Suprapubic skin (tissue), 4 donors: ENCODE measurements at regions not wholly inside any gene's neighbourhood (a gene's known extent, or its start where the extent isn't known, plus 50 kb on each side); places are given as distances from the start of the nearest gene placed in this dataset.

Experiments used
- DNase-seq, 2 donors: peaks; one replicate each; pipeline ENCODE4 v3.0.0-alpha.2; 2019; ENCODE audit warnings: low spot score in 2 of 2
- H3K27ac ChIP-seq: fragments of 200-600 bp; sonication (generic); one replicate; pipeline ENCODE4 v1.5.1; 2019
- H3K27me3 ChIP-seq: fragments of 200-600 bp; sonication (generic); one replicate; pipeline ENCODE4 v1.5.1; 2019
- H3K36me3 ChIP-seq: fragments of 200-600 bp; sonication (generic); one replicate; pipeline ENCODE4 v1.5.1; 2019
- H3K4me1 ChIP-seq: fragments of 200-600 bp; sonication (generic); one replicate; pipeline ENCODE4 v1.5.1; 2019
- H3K4me3 ChIP-seq: fragments of 200-600 bp; sonication (generic); one replicate; pipeline ENCODE4 v1.5.1; 2019; ENCODE audit warnings: mild to moderate bottlenecking
- H3K9me3 ChIP-seq: fragments of 200-600 bp; sonication (generic); one replicate; pipeline ENCODE4 v1.5.1; 2019
- CTCF ChIP-seq, 2 donors: fragments of 200-600 bp in 1 of 2; fragments of 450-650 bp in 1 of 2; sonication (generic) in 1 of 2; IDR thresholded peaks; one replicate each; pipeline ENCODE4 v1.5.1; 2016 to 2019; ENCODE audit warnings: antibody characterized with exemption in 2 of 2, mild to moderate bottlenecking in 1 of 2, moderate library complexity in 1 of 2
- EP300 ChIP-seq: sonication (generic); formaldehyde crosslinking; IDR thresholded peaks from one replicate; pipeline ENCODE4 v1.6.1; 2017; ENCODE audit warnings: antibody characterized with exemption
- POLR2A ChIP-seq, 2 donors: fragments of 450-650 bp; IDR thresholded peaks; one replicate each; pipeline ENCODE4 v1.6.1; 2017; ENCODE audit warnings: antibody characterized with exemption in 2 of 2, mild to moderate bottlenecking in 2 of 2, moderate library complexity in 2 of 2
- POLR2AphosphoS5 ChIP-seq, 3 donors: sonication (generic); formaldehyde crosslinking; IDR thresholded peaks; one replicate each; pipeline ENCODE4 v1.6.1; 2017; ENCODE audit warnings: antibody characterized with exemption in 3 of 3
- WGBS: methylation state at CpG from one replicate; pipeline ENCODE4 v1.1.5; 2018; 5-methylcytosine and 5-hydroxymethylcytosine counted together

DNA sequence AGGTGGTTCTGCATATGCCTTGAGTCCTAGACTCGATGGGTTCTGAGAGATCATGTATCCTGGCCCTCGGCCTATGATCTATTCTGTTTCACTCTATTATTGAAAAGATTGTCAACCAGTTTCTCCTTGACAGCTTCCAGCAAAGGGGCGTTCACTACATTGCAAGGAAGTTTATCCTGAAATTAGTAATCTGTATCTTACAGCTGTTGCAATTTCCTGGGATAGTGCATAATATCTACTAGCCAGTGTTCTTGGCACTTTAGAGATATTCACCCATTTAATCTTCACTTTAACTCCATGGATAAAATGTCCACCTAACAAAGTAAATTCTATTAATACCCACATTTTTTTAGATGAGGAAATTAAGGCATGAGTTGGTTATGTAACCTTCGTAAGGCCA is 203.6 kb downstream of the TGFB2 start:
- no peaks in the 10 kb centered on the region for H3K4me1 ChIP-seq
- no peaks in the 10 kb centered on the region for H3K27me3 ChIP-seq
- TF ChIP-seq CTCF (IDR thresholded peaks at IDR 0.05) (no peak), EP300 (no peak), POLR2AphosphoS5 (IDR thresholded peaks at IDR 0.05) (no peak), POLR2A (IDR thresholded peaks at IDR 0.05) (no peak)
- DNase-seq, result no peak
- H3K36me3 ChIP-seq, result no peaks in the 10 kb centered on the region
- no peak overlapping the region for H3K27ac ChIP-seq
- WGBS, result 93% methylated on average over 4 of the region's 4 CpGs
- H3K4me3 ChIP-seq, result no peak overlapping the region
- no peaks in the 10 kb centered on the region for H3K9me3 ChIP-seq

DNA sequence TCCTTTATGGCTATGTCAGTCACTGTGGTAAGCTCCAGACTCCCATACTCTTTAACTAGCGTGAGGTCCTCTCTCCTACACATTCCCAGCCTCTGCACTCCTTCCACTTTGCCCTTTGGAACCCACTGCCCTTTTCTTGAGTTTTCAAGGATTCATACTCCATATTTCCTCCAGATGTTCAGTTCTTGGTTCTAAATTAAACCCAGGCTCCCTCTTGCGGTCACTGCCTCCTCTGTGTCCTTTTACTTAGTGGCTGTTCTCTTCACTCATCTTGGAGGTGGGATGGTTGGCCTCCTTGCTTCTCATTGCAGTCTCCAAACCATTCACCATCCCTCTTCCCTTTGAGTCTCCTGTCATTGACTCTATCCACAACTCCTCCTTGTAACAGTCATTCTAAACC is 208.1 kb downstream of the TGFB2 start:
- Histone ChIP-seq H3K36me3 (no peaks in the 10 kb centered on the region), H3K27me3 (no peaks in the 10 kb centered on the region), H3K9me3 (no peaks in the 10 kb centered on the region), H3K4me3 (no peak overlapping the region), H3K4me1 (no peaks in the 10 kb centered on the region), H3K27ac (no peak overlapping the region)
- WGBS, result 78% methylated on average over 2 of the region's 2 CpGs
- TF ChIP-seq POLR2AphosphoS5 (IDR thresholded peaks at IDR 0.05), result no peak
- no peak for TF ChIP-seq POLR2A (IDR thresholded peaks at IDR 0.05)
- no peak for TF ChIP-seq EP300
- no peak for TF ChIP-seq CTCF (IDR thresholded peaks at IDR 0.05)
- no peak for DNase-seq

GRCh38 chr1:218556016-218556415 is 210.9 kb downstream of the TGFB2 start:
- Histone ChIP-seq H3K36me3 (no peaks in the 10 kb centered on the region), H3K9me3 (no peaks in the 10 kb centered on the region), H3K4me1 (no peaks in the 10 kb centered on the region), H3K4me3 (no peak overlapping the region), H3K27ac (no peak overlapping the region), H3K27me3 (no peaks in the 10 kb centered on the region)
- DNase-seq, result no peak
- TF ChIP-seq EP300, result no peak
- no peak for TF ChIP-seq CTCF (IDR thresholded peaks at IDR 0.05)
- TF ChIP-seq POLR2A (IDR thresholded peaks at IDR 0.05), result no peak
- no peak for TF ChIP-seq POLR2AphosphoS5 (IDR thresholded peaks at IDR 0.05)

DNA sequence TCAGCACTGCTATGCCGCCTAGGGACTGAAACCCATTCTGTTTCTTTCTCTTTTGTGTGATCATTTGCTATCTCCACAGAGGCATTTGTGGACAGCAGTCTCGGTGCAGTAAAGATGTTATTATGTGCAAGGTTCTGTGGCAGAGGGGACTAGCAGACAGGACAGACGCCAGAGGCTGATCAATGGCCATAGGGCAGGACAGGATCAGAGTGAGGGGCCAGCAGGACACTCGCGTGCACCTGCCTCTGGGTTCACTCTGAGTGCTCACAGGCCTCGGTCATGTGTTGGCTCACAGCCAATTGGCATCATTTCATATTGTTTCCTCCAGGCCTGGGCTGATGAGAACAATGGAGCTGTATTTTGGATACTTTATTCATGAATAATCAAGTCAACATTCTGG is 212.6 kb downstream of the TGFB2 start:
- no peaks in the 10 kb centered on the region for H3K27me3 ChIP-seq
- H3K4me1 ChIP-seq, result no peaks in the 10 kb centered on the region
- no peak overlapping the region for H3K4me3 ChIP-seq
- DNase-seq, result no peak
- H3K36me3 ChIP-seq, result no peaks in the 10 kb centered on the region
- no peaks in the 10 kb centered on the region for H3K9me3 ChIP-seq
- no peak overlapping the region for H3K27ac ChIP-seq
- WGBS, result 60% methylated on average over 6 of the region's 6 CpGs
- TF ChIP-seq POLR2AphosphoS5 (IDR thresholded peaks at IDR 0.05) (no peak), EP300 (no peak)

GRCh38 chr1:218558271-218558810 is 213.2 kb downstream of the TGFB2 start:
- Histone ChIP-seq H3K9me3 (no peaks in the 10 kb centered on the region), H3K27ac (no peak overlapping the region), H3K36me3 (no peaks in the 10 kb centered on the region), H3K4me1 (no peaks in the 10 kb centered on the region), H3K27me3 (no peaks in the 10 kb centered on the region), H3K4me3 (no peak overlapping the region)
- WGBS, result 82% methylated on average over 3 of the region's 3 CpGs
- TF ChIP-seq POLR2A (IDR thresholded peaks at IDR 0.05), result no peak
- no peak for TF ChIP-seq EP300
- no peak for TF ChIP-seq POLR2AphosphoS5 (IDR thresholded peaks at IDR 0.05)
- DNase-seq, result no peak

DNA sequence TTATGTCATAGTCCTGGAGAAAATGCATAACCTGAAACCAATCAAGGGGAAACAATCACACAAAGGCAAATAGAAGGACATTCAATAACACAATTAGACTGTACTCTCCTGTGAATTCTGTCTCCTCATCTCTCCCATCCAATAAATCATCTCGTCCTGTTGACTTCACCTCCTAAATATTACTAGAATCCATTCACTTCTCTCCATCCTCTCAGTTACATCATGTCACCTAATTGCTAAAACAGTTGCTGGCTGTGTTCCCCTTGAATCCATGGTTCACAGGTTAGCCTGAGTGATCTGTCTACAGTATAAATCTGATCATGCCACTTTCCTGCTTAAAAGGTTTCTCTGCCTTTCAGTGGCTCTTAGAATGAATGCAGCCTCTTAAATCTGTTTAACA is 220.2 kb downstream of the TGFB2 start:
- TF ChIP-seq EP300 (no peak), POLR2AphosphoS5 (IDR thresholded peaks at IDR 0.05) (no peak), POLR2A (IDR thresholded peaks at IDR 0.05) (no peak), CTCF (IDR thresholded peaks at IDR 0.05) (no peak)
- no peaks in the 10 kb centered on the region for H3K36me3 ChIP-seq
- H3K4me3 ChIP-seq, result no peak overlapping the region
- DNase-seq, result no peak
- no peaks in the 10 kb centered on the region for H3K27me3 ChIP-seq
- 88% methylated on average over 1 of the region's 1 CpG for WGBS
- H3K9me3 ChIP-seq, result no peaks in the 10 kb centered on the region
- H3K27ac ChIP-seq, result no peak overlapping the region
- peaks cover 3% of the 10 kb centered on the region for H3K4me1 ChIP-seq
